Psoas muscle (tissue), 7 donors: ENCODE measurements at regions not wholly inside any gene's neighbourhood (a gene's known extent, or its start where the extent isn't known, plus 50 kb on each side); places are given as distances from the start of the nearest gene placed in this dataset.

Experiments
- ATAC-seq, 4 donors: fragments of 200-7000 bp; cut with Tn5 transposase; one replicate each; pipeline ENCODE4 v1.9.1; 2020; ENCODE audit warnings: moderate library complexity in 3 of 4, mild to moderate bottlenecking in 2 of 4
- DNase-seq, 2 donors: peaks; one replicate each; pipeline ENCODE4 v3.0.0-alpha.2; 2020
- H3K27ac ChIP-seq: fragments of 200-600 bp; one replicate; pipeline ENCODE4 v1.8.0; 2022
- H3K27me3 ChIP-seq, 3 donors: fragments of 200-600 bp in 1 of 3; one replicate each; pipeline versions ENCODE4 v1.6.1 to v1.8.0; 2013 to 2022; ENCODE audit warnings: low read length in 2 of 3, mild to moderate bottlenecking in 2 of 3, moderate library complexity in 1 of 3; ENCODE audit not compliant: insufficient read depth in 3 of 3
- H3K36me3 ChIP-seq, 2 donors: fragments of 200-600 bp in 1 of 2; one replicate each; pipeline versions ENCODE4 v1.6.1 to v1.8.0; 2013 to 2022; ENCODE audit warnings: low read depth in 1 of 2, mild to moderate bottlenecking in 1 of 2, moderate library complexity in 1 of 2; ENCODE audit not compliant: insufficient read depth in 1 of 2
- H3K4me1 ChIP-seq: fragments of 200-600 bp; one replicate; pipeline ENCODE4 v1.8.0; 2022
- H3K4me3 ChIP-seq: fragments of 200-600 bp; one replicate; pipeline ENCODE4 v1.8.0; 2022; ENCODE audit warnings: mild to moderate bottlenecking
- H3K9me3 ChIP-seq: fragments of 200-600 bp; one replicate; pipeline ENCODE4 v1.8.0; 2022
- WGBS, 3 donors: extraction: QIAGEN DNeasy Blood & Tissue Kit; methylation state at CpG; one replicate each; pipeline versions ENCODE4 v1.1.6 to v1.1.7; 2013; 5-methylcytosine and 5-hydroxymethylcytosine counted together
- intact Hi-C, 2 donors: fragments of 100-400 bp; cut with DNase I; formaldehyde crosslinking; loops; one replicate each; pipeline versions ENCODE4 v1.11.0 to v1.14.2; 2022
- TF ChIP-seq, protein P1 (sequence below): fragments of 200-600 bp; IDR thresholded peaks from one replicate; pipeline ENCODE4 v1.8.0; 2022; ENCODE audit warnings: antibody characterized with exemption
- donor health status: healthy with polysubstance abuse.
- donor health status: DM: no; HTN: no; CAD: no; lungs with moderate emphysema.
- donor health status: Bipolar disorder and iron deficiency.
- donor health status: healthy.
- donor health status: DM: yes; HTN: yes; CAD: no.
- donor health status: DM: no; HTN: no; CAD: no.
- donor health status: DM: yes; HTN: yes; CAD: no.

DNA sequence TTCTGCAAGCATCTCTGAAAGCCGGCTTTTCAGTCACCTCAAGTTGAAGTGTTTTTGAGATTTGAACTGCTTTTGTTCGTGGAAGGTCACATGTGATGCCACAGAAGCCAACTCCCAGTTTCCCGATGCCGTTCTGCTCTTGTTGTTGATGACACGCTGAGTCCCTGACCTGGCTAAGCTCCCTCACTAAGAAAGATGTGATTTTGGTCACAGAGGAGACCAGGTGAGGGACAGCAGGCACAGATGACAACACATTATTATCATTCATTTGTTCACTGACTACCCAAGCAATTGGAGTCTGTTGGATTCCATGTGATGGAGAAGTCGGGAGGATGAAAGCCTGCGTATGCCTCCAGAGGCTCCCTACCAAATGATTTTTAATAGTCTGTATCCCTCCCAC lies 822.4 kb upstream of the RBFOX1 start:
- TF ChIP-seq, protein P1, sequence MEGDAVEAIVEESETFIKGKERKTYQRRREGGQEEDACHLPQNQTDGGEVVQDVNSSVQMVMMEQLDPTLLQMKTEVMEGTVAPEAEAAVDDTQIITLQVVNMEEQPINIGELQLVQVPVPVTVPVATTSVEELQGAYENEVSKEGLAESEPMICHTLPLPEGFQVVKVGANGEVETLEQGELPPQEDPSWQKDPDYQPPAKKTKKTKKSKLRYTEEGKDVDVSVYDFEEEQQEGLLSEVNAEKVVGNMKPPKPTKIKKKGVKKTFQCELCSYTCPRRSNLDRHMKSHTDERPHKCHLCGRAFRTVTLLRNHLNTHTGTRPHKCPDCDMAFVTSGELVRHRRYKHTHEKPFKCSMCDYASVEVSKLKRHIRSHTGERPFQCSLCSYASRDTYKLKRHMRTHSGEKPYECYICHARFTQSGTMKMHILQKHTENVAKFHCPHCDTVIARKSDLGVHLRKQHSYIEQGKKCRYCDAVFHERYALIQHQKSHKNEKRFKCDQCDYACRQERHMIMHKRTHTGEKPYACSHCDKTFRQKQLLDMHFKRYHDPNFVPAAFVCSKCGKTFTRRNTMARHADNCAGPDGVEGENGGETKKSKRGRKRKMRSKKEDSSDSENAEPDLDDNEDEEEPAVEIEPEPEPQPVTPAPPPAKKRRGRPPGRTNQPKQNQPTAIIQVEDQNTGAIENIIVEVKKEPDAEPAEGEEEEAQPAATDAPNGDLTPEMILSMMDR: no peak
- no peak for ATAC-seq
- intact Hi-C loops: no loop called here

DNA sequence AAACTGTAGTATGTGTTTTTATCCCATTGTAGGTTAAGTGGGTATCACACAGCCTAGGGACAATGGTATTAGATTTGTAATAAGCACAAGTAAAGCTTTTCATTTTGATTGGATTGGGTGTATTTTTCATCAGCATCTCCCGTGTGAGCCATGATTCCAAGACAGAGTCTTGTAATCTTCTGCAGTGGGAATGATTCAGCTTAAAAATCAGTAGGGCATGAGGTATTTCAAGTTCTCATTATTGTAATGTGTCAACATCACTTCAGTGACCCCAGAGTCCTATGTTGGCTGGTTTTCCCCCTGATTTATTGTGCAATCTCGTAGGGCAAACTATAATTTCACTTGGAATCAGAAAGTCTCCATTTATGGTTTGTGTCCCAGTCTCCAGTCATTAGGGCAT lies 833.2 kb upstream of the RBFOX1 start:
- WGBS, 3 donors: 12 to 25% (median 25%) methylated on average over 2 of the region's 2 CpGs
- Histone ChIP-seq H3K27me3 (no peaks in the 10 kb centered on the region), H3K4me1 (no peaks in the 10 kb centered on the region), H3K4me3 (no peak overlapping the region), H3K27ac (no peak overlapping the region), H3K9me3 (no peaks in the 10 kb centered on the region), H3K36me3 (no peaks in the 10 kb centered on the region)
- TF ChIP-seq, protein P1: no peak
- ATAC-seq (no peak), DNase-seq (no peak)
- intact Hi-C loops: no loop called here

More for the DNA sequence above, 822.4 kb upstream of the RBFOX1 start:
- WGBS, 3 donors: 75 to 83% (median 78%) methylated on average over 7 of the region's 7 CpGs
- Histone ChIP-seq H3K27ac (no peak overlapping the region), H3K9me3 (no peaks in the 10 kb centered on the region), H3K4me3 (no peak overlapping the region), H3K4me1 (no peaks in the 10 kb centered on the region), H3K36me3 (no peaks in the 10 kb centered on the region), H3K27me3 (no peaks in the 10 kb centered on the region)
- DNase-seq: no peak

DNA sequence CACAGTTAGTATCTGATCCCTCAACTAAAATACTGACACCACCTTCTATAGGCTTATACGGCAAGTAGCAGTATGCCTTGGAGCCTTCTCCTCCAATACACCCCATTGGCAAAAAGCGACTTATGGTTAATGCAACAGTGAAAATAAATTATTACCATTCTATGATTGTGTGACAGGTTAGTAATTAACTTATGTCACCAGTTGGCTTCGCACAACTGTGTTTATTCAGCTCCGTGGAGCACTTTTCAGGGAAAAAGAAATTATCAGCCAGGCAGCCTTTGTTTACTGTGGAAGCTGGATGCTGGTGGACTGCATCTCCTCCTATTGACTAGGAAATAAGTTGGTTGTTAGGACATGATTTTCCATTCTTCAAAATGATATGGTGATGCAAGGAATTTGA lies 833.8 kb upstream of the RBFOX1 start:
- DNase-seq: no peak
- no peaks in the 10 kb centered on the region for H3K36me3 ChIP-seq
- H3K9me3 ChIP-seq: no peaks in the 10 kb centered on the region
- TF ChIP-seq, protein P1: no peak
- intact Hi-C loops: no loop called here
- no peak for ATAC-seq
- H3K4me3 ChIP-seq: no peak overlapping the region
- no peaks in the 10 kb centered on the region for H3K4me1 ChIP-seq
- 75 to 80% (median 78%) methylated on average over 4 of the region's 4 CpGs for whole genome bisulfite sequencing, 3 donors
- H3K27ac ChIP-seq: no peak overlapping the region
- H3K27me3 ChIP-seq: no peaks in the 10 kb centered on the region

DNA sequence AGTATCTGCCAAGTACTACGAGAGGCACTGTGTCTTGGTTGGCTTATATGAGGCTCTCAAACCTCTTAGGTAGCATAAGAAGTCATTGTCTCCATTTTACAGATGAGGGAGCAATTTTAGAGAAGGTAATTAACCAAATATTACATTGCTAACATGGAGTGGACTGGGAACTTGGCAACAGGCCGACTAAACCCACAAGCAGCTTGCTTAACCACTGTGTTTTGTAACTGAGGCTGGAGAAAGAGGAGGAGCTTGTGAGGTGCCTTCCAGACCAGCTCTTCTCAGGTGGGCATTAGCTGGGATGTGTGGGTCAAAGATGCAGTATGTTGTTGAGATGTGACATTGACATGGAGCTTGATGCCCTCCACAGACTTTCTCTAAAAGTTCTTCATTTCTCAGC lies 835.6 kb upstream of the RBFOX1 start:
- no peak for ATAC-seq

More for the DNA sequence above, 835.6 kb upstream of the RBFOX1 start:
- 45 to 59% (median 54%) methylated on average over 2 of the region's 2 CpGs for WGBS, 3 donors
- TF ChIP-seq, protein P1: no peak
- intact Hi-C loops: no loop called here
- Histone ChIP-seq H3K36me3 (no peaks in the 10 kb centered on the region), H3K27me3 (no peaks in the 10 kb centered on the region), H3K4me1 (no peaks in the 10 kb centered on the region), H3K4me3 (no peak overlapping the region), H3K9me3 (no peaks in the 10 kb centered on the region), H3K27ac (no peak overlapping the region)
- no peak for DNase-seq
